Type B pancreatic cell (in vitro differentiated cells): ENCODE measurements at regions not wholly inside any gene's neighbourhood (a gene's known extent, or its start where the extent isn't known, plus 50 kb on each side); places are given as distances from the start of the nearest gene placed in this dataset.

Experiments used
- DNase-seq: peaks from one replicate; pipeline ENCODE4 v3.0.0; 2021; ENCODE audit warnings: mixed read lengths; ENCODE audit not compliant: unreplicated experiment; ENCODE audit errors: extremely low spot score
- H3K27ac Mint-ChIP-seq: 2 replicates; pipeline ENCODE4 v1.8.0; 2021; ENCODE audit warnings: mild to moderate bottlenecking, mixed read lengths
- H3K27me3 Mint-ChIP-seq: 2 replicates; pipeline ENCODE4 v1.8.0; 2021; ENCODE audit warnings: mixed read lengths
- H3K36me3 Mint-ChIP-seq: 2 replicates; pipeline ENCODE4 v1.8.0; 2021; ENCODE audit warnings: mixed read lengths
- H3K4me1 Mint-ChIP-seq: one replicate; pipeline ENCODE4 v1.8.0; 2021; ENCODE audit warnings: mixed read lengths; ENCODE audit not compliant: unreplicated experiment
- H3K4me3 Mint-ChIP-seq: 2 replicates; pipeline ENCODE4 v1.8.0; 2021; ENCODE audit warnings: mild to moderate bottlenecking, mixed read lengths
- H3K9me3 Mint-ChIP-seq: 2 replicates; pipeline ENCODE4 v1.8.0; 2021; ENCODE audit warnings: mixed read lengths
- CTCF ChIP-seq: fragments of 200-600 bp; sonication (generic); conservative IDR thresholded peaks from 2 replicates; pipeline ENCODE4 v1.5.0; 2021; ENCODE audit warnings: antibody characterized with exemption, mild to moderate bottlenecking

- peaks cover 4% of the 10 kb centered on the region for H3K9me3 Mint-ChIP-seq
- no peak overlapping the region for H3K4me3 Mint-ChIP-seq
- no peaks in the 10 kb centered on the region for H3K4me1 Mint-ChIP-seq
- peaks cover 23% of the 10 kb centered on the region for H3K27me3 Mint-ChIP-seq
- no peak overlapping the region for H3K27ac Mint-ChIP-seq
- no peak for DNase-seq
- TF ChIP-seq CTCF = no peak
- H3K36me3 Mint-ChIP-seq = no peaks in the 10 kb centered on the region
These were observed 375.5 kb upstream of the CELF2 start for GRCh38 chr10:10642189-10642588.

- H3K4me1 Mint-ChIP-seq = no peaks in the 10 kb centered on the region
- no peak overlapping the region for H3K4me3 Mint-ChIP-seq
- no peak overlapping the region for H3K27ac Mint-ChIP-seq
- H3K36me3 Mint-ChIP-seq = no peaks in the 10 kb centered on the region
- no peak for TF ChIP-seq CTCF
- peaks cover 26% of the 10 kb centered on the region for H3K27me3 Mint-ChIP-seq
- peaks cover 4% of the 10 kb centered on the region for H3K9me3 Mint-ChIP-seq
- no peak for DNase-seq
These were observed 374.9 kb upstream of the CELF2 start for GRCh38 chr10:10642751-10643150.

GRCh38 chr10:10644008-10644646 is 373.5 kb upstream of the CELF2 start:
- DNase-seq = no peak
- H3K36me3 Mint-ChIP-seq = no peaks in the 10 kb centered on the region
- peaks cover 4% of the 10 kb centered on the region for H3K9me3 Mint-ChIP-seq
- H3K4me3 Mint-ChIP-seq = no peak overlapping the region
- TF ChIP-seq CTCF = no peak
- no peaks in the 10 kb centered on the region for H3K4me1 Mint-ChIP-seq
- peaks cover 31% of the 10 kb centered on the region for H3K27me3 Mint-ChIP-seq
- H3K27ac Mint-ChIP-seq = no peak overlapping the region

GRCh38 chr10:10644676-10645385 is 372.8 kb upstream of the CELF2 start:
- no peak for DNase-seq
- Mint-ChIP-seq H3K27ac (no peak overlapping the region), H3K36me3 (no peaks in the 10 kb centered on the region), H3K4me1 (no peaks in the 10 kb centered on the region), H3K4me3 (no peak overlapping the region), H3K27me3 (peaks cover 30% of the 10 kb centered on the region), H3K9me3 (peaks cover 4% of the 10 kb centered on the region)
- no peak for TF ChIP-seq CTCF

GRCh38 chr10:10647331-10647730 is 370.3 kb upstream of the CELF2 start:
- Mint-ChIP-seq H3K4me1 (no peaks in the 10 kb centered on the region), H3K36me3 (no peaks in the 10 kb centered on the region), H3K27ac (no peak overlapping the region), H3K4me3 (no peak overlapping the region), H3K9me3 (no peaks in the 10 kb centered on the region), H3K27me3 (peaks cover 23% of the 10 kb centered on the region)
- DNase-seq = no peak
- no peak for TF ChIP-seq CTCF
